NCI-H82 treated with DMSO at 0.1 percent for 48 hours (cell line): ENCODE measurements at regions not wholly inside any gene's neighbourhood (a gene's known extent, or its start where the extent isn't known, plus 50 kb on each side); places are given as distances from the start of the nearest gene placed in this dataset.

Source experiments
- DNase-seq: peaks from one replicate; lab custom pipeline; 2025; ENCODE audit not compliant: unreplicated experiment; lab: John Stamatoyannopoulos, UW

- no peak for DNase-seq
Measured at GRCh38 chr1:4086085-4086850, 186.2 kb upstream of the C1orf174 start.

GRCh38 chr1:4086921-4087320 lies 186.8 kb upstream of the C1orf174 start:
- no peak for DNase-seq

- no peak for DNase-seq
Measured at GRCh38 chr1:4087530-4088420, 187.7 kb upstream of the C1orf174 start.

- DNase-seq = no peak
Measured at GRCh38 chr1:4088676-4089075, 188.6 kb upstream of the C1orf174 start.

- no peak for DNase-seq
Measured at GRCh38 chr1:4089421-4090175, 189.5 kb upstream of the C1orf174 start.

GRCh38 chr1:4090556-4090955 lies 190.5 kb upstream of the C1orf174 start:
- no peak for DNase-seq

- DNase-seq = no peak
Measured at GRCh38 chr1:4090976-4091660, 191.0 kb upstream of the C1orf174 start.

GRCh38 chr1:4091996-4092395 lies 191.9 kb upstream of the C1orf174 start:
- no peak for DNase-seq

GRCh38 chr1:4093856-4094565 lies 193.9 kb upstream of the C1orf174 start:
- no peak for DNase-seq

- no peak for DNase-seq
Measured at GRCh38 chr1:4095433-4095971, 195.4 kb upstream of the C1orf174 start.

- DNase-seq = no peak
Measured at GRCh38 chr1:4101459-4102161, 201.5 kb upstream of the C1orf174 start.

- no peak for DNase-seq
Measured at GRCh38 chr1:4105300-4105880, 205.3 kb upstream of the C1orf174 start.

- DNase-seq = no peak
Measured at GRCh38 chr1:4106731-4107130, 206.7 kb upstream of the C1orf174 start.

- DNase-seq = no peak
Measured at GRCh38 chr1:4107291-4107690, 207.2 kb upstream of the C1orf174 start.

GRCh38 chr1:4108331-4108730 lies 208.3 kb upstream of the C1orf174 start:
- no peak for DNase-seq

GRCh38 chr1:4108758-4109627 lies 208.9 kb upstream of the C1orf174 start:
- DNase-seq = no peak

- no peak for DNase-seq
Measured at GRCh38 chr1:4109628-4109940, 209.5 kb upstream of the C1orf174 start.

- DNase-seq = no peak
Measured at GRCh38 chr1:4110888-4111287, 210.8 kb upstream of the C1orf174 start.
